ENCODE measurements at regions not wholly inside any gene's neighbourhood (a gene's known extent, or its start where the extent isn't known, plus 50 kb on each side); places are given as distances from the start of the nearest gene placed in this dataset.

- no peak for TF ChIP-seq NR2F6 (IDR thresholded peaks at IDR 0.05)
- no peak for TF ChIP-seq NR2F6 (CRISPR knock-in tag; IDR thresholded peaks at IDR 0.05)
- no peak for TF ChIP-seq CTCF (CRISPR knock-in tag; IDR thresholded peaks at IDR 0.05)
Observed at GRCh38 chr22:47515384-47516125, 753.1 kb downstream of the TBC1D22A start.

All from HepG2 (cell line).